ENCODE measurements at regions not wholly inside any gene's neighbourhood (a gene's known extent, or its start where the extent isn't known, plus 50 kb on each side); places are given as distances from the start of the nearest gene placed in this dataset.

DNA sequence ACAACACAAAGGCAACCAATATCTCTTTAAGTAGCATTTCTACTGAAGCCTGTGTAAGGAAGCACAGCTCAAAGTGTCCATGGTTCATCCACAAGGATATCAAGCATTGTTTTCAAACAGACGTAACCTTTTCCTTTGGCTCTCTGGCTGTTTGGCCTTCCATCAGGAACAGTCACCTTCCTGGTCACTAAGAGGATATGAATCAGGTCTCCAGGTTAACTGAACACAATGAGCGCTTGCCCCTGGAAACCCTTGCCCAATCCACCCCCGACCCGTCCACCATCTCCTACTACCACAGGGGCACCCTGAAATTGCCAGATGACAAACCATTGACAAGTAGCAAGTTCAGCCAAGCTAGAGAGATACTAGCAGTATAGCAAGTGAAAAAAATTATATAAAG, 114.4 kb upstream of the COL21A1 start:
- no peak overlapping the region for H3K18ac ChIP-seq (ENCODE audit: extremely low read depth, low read length)
- no peaks in the 10 kb centered on the region for H3K9me3 ChIP-seq (ENCODE audit: insufficient read depth in 2 of 2, low read depth in 1 of 2, low read length in 1 of 2)
- no peak overlapping the region for H2BK5ac ChIP-seq (ENCODE audit: low read depth, low read length)
- H4K20me1 ChIP-seq (replicated peaks in 1 of 2; ENCODE audit: control insufficient read depth in 1 of 2, insufficient read depth in 2 of 2, low read length in 2 of 2) = no peaks in the 10 kb centered on the region
- POLR2A ChIA-PET (ENCODE audit: partially characterized antibody) = no interaction called here
- no peak overlapping the region for H4K5ac ChIP-seq (ENCODE audit: insufficient read length, low read depth, low read length)
- no peak overlapping the region for H3K9ac ChIP-seq (replicated peaks in 1 of 4; ENCODE audit: extremely low read depth in 1 of 4, low read depth in 3 of 4, low read length in 3 of 4)
- H3K27ac ChIP-seq (ENCODE audit: low read depth, low read length) = no peak overlapping the region
- H3K56ac ChIP-seq (replicated peaks; ENCODE audit: insufficient read length, low read depth, low read length) = no peak overlapping the region
- DNase-seq (ENCODE audit: low read depth in 1 of 2, low spot score in 2 of 2) (no peak), FAIRE-seq (no peak)
- H2AK5ac ChIP-seq (ENCODE audit: low read depth, low read length) = no peak overlapping the region
- H3K79me1 ChIP-seq (ENCODE audit: low read depth, low read length) = no peaks in the 10 kb centered on the region
- no peak overlapping the region for H3K4me3 ChIP-seq (ENCODE audit: extremely low read depth in 1 of 4, insufficient read depth in 2 of 4, low read depth in 3 of 4, low read length in 4 of 4)
- no peaks in the 10 kb centered on the region for H3K79me2 ChIP-seq (ENCODE audit: control insufficient read depth in 1 of 2, insufficient read depth in 2 of 2, low read length in 2 of 2)
- H3K4me1 ChIP-seq (replicated peaks in 1 of 4; ENCODE audit: control insufficient read depth in 3 of 4, insufficient read depth in 4 of 4, low read length in 3 of 4) = no peaks in the 10 kb centered on the region; a peak in 1 of 7 replicates
- no peak overlapping the region for H3K23ac ChIP-seq (ENCODE audit: insufficient read length)
- H3K4ac ChIP-seq (replicated peaks; ENCODE audit: insufficient read length, low read depth, low read length) = no peak overlapping the region
- H3K4me2 ChIP-seq (ENCODE audit: insufficient read depth in 1 of 2, low read depth in 2 of 2, low read length in 2 of 2) = no peak overlapping the region
- H2AFZ ChIP-seq (ENCODE audit: low read length) = no peak overlapping the region; the same call in 1 of the 2 replicates
- no peak for TF ChIP-seq PHF8 (conservative IDR thresholded peaks at IDR 0.05; ENCODE audit: low read depth, low read length)
- WGBS, 2 experiments (ENCODE audit: extremely low coverage in 1 of 2, insufficient coverage in 1 of 2, insufficient read length in 1 of 2, insufficient replicate concordance in 2 of 2, low coverage in 1 of 2, low lambda C conversion rate in 2 of 2, missing lambda C conversion rate in 1 of 2) = 90% methylated on average over 4 of the region's 4 CpGs; no CpG with 5 or more reads in 1 of the 2 experiments
- CTCF ChIA-PET (ENCODE audit: partially characterized antibody) = interaction anchor here (0.5 to 2.6 kb wide), 6 partner anchors 9 to 233 kb away, joined by 3 to 14 read pairs (median 6); no protein-coding TSS in a partner anchor
- H2BK15ac ChIP-seq (ENCODE audit: low read length) = no peak overlapping the region
- no peak overlapping the region for H4K8ac ChIP-seq (ENCODE audit: extremely low read depth, insufficient read depth, low read length)
- no peak overlapping the region for H2BK12ac ChIP-seq (ENCODE audit: low read depth, low read length)
- no peak overlapping the region for H4K91ac ChIP-seq (replicated peaks; ENCODE audit: insufficient read length, low read length)
- H3K23me2 ChIP-seq (ENCODE audit: low read depth, low read length) = no peaks in the 10 kb centered on the region
- no peak overlapping the region for H2BK20ac ChIP-seq (ENCODE audit: low read length)
- H3K36me3 ChIP-seq (ENCODE audit: control insufficient read depth in 2 of 4, insufficient read depth in 4 of 4, low read length in 3 of 4) = no peaks in the 10 kb centered on the region
- no peak overlapping the region for H2BK120ac ChIP-seq (replicated peaks; ENCODE audit: low read depth, low read length)
- H3K27me3 ChIP-seq (replicated peaks in 1 of 4; ENCODE audit: control insufficient read depth in 3 of 4, extremely low read depth in 1 of 4, insufficient read depth in 3 of 4, low read length in 3 of 4) = no peaks in the 10 kb centered on the region
- H3K14ac ChIP-seq (ENCODE audit: insufficient read length) = no peak overlapping the region
